ENCODE measurements at regions not wholly inside any gene's neighbourhood (a gene's known extent, or its start where the extent isn't known, plus 50 kb on each side); places are given as distances from the start of the nearest gene placed in this dataset.

DNA sequence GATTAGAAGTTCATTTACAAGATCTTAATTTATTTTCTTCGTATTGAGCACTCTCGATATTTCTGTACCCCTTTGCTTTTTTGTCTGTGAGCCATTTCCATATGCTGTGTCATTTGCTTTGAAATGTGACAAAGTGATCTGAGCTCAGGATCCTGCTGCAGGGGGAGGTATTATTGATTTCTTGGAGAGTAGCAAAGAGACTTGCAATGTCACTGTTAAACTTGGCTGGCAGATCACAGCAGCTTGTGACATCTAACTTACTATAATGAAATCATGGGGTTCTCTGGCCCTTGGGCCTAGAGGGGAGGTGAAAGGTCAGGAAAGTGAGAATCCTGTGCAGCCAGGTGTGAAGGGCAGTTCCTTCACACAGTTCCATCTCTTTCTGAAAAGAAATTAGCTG, 923.4 kb downstream of the REEP3 start:
- no peaks in the 10 kb centered on the region for H3K27me3 ChIP-seq (replicated peaks; ENCODE audit: insufficient read depth, low read length)
- H3K4me2 ChIP-seq (ENCODE audit: low read depth, low read length), result no peak overlapping the region
- TF ChIP-seq, protein P1, sequence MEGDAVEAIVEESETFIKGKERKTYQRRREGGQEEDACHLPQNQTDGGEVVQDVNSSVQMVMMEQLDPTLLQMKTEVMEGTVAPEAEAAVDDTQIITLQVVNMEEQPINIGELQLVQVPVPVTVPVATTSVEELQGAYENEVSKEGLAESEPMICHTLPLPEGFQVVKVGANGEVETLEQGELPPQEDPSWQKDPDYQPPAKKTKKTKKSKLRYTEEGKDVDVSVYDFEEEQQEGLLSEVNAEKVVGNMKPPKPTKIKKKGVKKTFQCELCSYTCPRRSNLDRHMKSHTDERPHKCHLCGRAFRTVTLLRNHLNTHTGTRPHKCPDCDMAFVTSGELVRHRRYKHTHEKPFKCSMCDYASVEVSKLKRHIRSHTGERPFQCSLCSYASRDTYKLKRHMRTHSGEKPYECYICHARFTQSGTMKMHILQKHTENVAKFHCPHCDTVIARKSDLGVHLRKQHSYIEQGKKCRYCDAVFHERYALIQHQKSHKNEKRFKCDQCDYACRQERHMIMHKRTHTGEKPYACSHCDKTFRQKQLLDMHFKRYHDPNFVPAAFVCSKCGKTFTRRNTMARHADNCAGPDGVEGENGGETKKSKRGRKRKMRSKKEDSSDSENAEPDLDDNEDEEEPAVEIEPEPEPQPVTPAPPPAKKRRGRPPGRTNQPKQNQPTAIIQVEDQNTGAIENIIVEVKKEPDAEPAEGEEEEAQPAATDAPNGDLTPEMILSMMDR (IDR thresholded peaks at IDR 0.05; ENCODE audit: low read length), result no peak
- TF ChIP-seq EZH2phosphoT487 (IDR thresholded peaks at IDR 0.05; ENCODE audit: low read length) (no peak), EZH2 (optimal IDR thresholded peaks at IDR 0.05; ENCODE audit: low read depth, low read length) (no peak)

DNA sequence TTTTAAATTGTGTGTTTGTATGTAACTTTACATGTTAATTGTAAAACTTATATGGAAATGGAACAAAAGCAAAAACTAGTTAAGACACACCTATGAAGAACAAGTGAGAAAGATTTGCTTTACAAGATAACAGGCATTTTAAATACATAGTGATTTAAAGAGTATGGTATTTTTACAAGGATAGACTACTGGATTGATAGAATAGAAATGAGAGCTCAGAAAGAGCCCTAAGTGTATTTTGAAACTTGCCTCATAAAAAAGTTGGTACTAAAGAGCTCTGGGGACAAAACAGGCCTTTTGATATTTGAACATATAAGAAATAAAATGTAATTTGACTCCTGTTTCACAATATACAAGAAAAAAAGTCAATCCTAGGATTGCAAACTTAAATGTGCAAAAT, 928.4 kb downstream of the REEP3 start:
- Histone ChIP-seq H4K20me1 (ENCODE audit: insufficient read depth, low read length) (no peaks in the 10 kb centered on the region), H3K4me2 (ENCODE audit: low read depth, low read length) (no peak overlapping the region), H3F3A (ENCODE audit: insufficient read depth, low read length) (no peaks in the 10 kb centered on the region), H3K27ac (ENCODE audit: low read length) (no peak overlapping the region), H3K36me3 (replicated peaks; ENCODE audit: insufficient read depth, low read length) (no peaks in the 10 kb centered on the region), H3K9ac (ENCODE audit: low read length) (no peak overlapping the region), H3K9me3 (replicated peaks; ENCODE audit: insufficient read depth, low read length) (no peaks in the 10 kb centered on the region), H3K27me3 (replicated peaks; ENCODE audit: insufficient read depth, low read length) (no peaks in the 10 kb centered on the region), H3K4me1 (ENCODE audit: low read length) (no peaks in the 10 kb centered on the region), H2AFZ (ENCODE audit: low read length) (no peak overlapping the region), H3K79me2 (ENCODE audit: low read length) (no peaks in the 10 kb centered on the region), H3K4me3 (ENCODE audit: low read length) (no peak overlapping the region), H3K9me2 (replicated peaks; ENCODE audit: insufficient read depth, low read length) (no peaks in the 10 kb centered on the region)
- no peak for DNase-seq
- TF ChIP-seq EZH2phosphoT487 (IDR thresholded peaks at IDR 0.05; ENCODE audit: low read length) (no peak), EZH2 (optimal IDR thresholded peaks at IDR 0.05; ENCODE audit: low read depth, low read length) (no peak)
- TF ChIP-seq, protein P1 (IDR thresholded peaks at IDR 0.05; ENCODE audit: low read length), result no peak

More for the DNA sequence above, 923.4 kb downstream of the REEP3 start:
- Histone ChIP-seq H3K79me2 (ENCODE audit: low read length) (no peaks in the 10 kb centered on the region), H3K36me3 (replicated peaks; ENCODE audit: insufficient read depth, low read length) (no peaks in the 10 kb centered on the region), H3K9me3 (replicated peaks; ENCODE audit: insufficient read depth, low read length) (no peaks in the 10 kb centered on the region), H3F3A (ENCODE audit: insufficient read depth, low read length) (no peaks in the 10 kb centered on the region), H3K9me2 (replicated peaks; ENCODE audit: insufficient read depth, low read length) (no peaks in the 10 kb centered on the region), H3K4me1 (ENCODE audit: low read length) (no peaks in the 10 kb centered on the region), H3K9ac (ENCODE audit: low read length) (no peak overlapping the region), H4K20me1 (ENCODE audit: insufficient read depth, low read length) (no peaks in the 10 kb centered on the region), H3K27ac (ENCODE audit: low read length) (no peak overlapping the region), H2AFZ (ENCODE audit: low read length) (no peak overlapping the region), H3K4me3 (ENCODE audit: low read length) (no peak overlapping the region)
- no peak for DNase-seq

DNA sequence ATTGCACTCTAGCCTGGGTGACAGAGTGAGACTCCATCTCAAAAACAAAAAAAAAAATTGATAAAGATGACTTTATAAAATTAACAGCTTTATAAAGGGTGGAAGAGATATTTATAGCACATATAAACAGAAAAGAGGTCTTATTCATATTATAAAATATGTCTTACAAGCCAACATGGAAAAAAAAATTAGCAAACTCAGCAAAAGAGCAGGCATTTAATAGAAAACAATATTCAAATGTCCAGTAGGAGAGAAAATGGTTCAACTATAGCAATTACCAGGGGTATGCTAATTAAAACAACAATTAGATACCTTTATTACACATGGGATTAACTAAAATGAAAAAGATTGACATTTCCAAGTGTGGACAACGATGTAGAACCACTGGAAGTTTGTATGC, 929.1 kb downstream of the REEP3 start:
- no peaks in the 10 kb centered on the region for H3F3A ChIP-seq (ENCODE audit: insufficient read depth, low read length)
- no peak overlapping the region for H3K4me2 ChIP-seq (ENCODE audit: low read depth, low read length)
- no peak for DNase-seq
- no peaks in the 10 kb centered on the region for H3K9me2 ChIP-seq (replicated peaks; ENCODE audit: insufficient read depth, low read length)
- no peak for TF ChIP-seq EZH2 (optimal IDR thresholded peaks at IDR 0.05; ENCODE audit: low read depth, low read length)
- TF ChIP-seq EZH2phosphoT487 (IDR thresholded peaks at IDR 0.05; ENCODE audit: low read length), result no peak
- TF ChIP-seq, protein P1 (IDR thresholded peaks at IDR 0.05; ENCODE audit: low read length), result no peak
- no peaks in the 10 kb centered on the region for H3K9me3 ChIP-seq (replicated peaks; ENCODE audit: insufficient read depth, low read length)
- H3K36me3 ChIP-seq (replicated peaks; ENCODE audit: insufficient read depth, low read length), result no peaks in the 10 kb centered on the region
- H3K4me1 ChIP-seq (ENCODE audit: low read length), result no peaks in the 10 kb centered on the region
- H4K20me1 ChIP-seq (ENCODE audit: insufficient read depth, low read length), result no peaks in the 10 kb centered on the region
- H3K9ac ChIP-seq (ENCODE audit: low read length), result no peak overlapping the region
- no peaks in the 10 kb centered on the region for H3K27me3 ChIP-seq (replicated peaks; ENCODE audit: insufficient read depth, low read length)
- no peaks in the 10 kb centered on the region for H3K79me2 ChIP-seq (ENCODE audit: low read length)
- H3K4me3 ChIP-seq (ENCODE audit: low read length), result no peak overlapping the region
- no peak overlapping the region for H2AFZ ChIP-seq (ENCODE audit: low read length)
- H3K27ac ChIP-seq (ENCODE audit: low read length), result no peak overlapping the region

Data from MM.1S (cell line).